HG03095 (cell line): ENCODE measurements at regions not wholly inside any gene's neighbourhood (a gene's known extent, or its start where the extent isn't known, plus 50 kb on each side); places are given as distances from the start of the nearest gene placed in this dataset.
"Not testable (repeated sequence)": the region's sequence is repeated elsewhere in the genome, so short reads cannot be mapped to it uniquely, and the experiment has no call there.

Source experiments
- ATAC-seq: cut with Tn5 transposase; IDR thresholded peaks from one replicate; pipeline ENCODE4 v1.9.1; 2021; ENCODE audit warnings: moderate library complexity; ENCODE audit not compliant: unreplicated experiment

DNA sequence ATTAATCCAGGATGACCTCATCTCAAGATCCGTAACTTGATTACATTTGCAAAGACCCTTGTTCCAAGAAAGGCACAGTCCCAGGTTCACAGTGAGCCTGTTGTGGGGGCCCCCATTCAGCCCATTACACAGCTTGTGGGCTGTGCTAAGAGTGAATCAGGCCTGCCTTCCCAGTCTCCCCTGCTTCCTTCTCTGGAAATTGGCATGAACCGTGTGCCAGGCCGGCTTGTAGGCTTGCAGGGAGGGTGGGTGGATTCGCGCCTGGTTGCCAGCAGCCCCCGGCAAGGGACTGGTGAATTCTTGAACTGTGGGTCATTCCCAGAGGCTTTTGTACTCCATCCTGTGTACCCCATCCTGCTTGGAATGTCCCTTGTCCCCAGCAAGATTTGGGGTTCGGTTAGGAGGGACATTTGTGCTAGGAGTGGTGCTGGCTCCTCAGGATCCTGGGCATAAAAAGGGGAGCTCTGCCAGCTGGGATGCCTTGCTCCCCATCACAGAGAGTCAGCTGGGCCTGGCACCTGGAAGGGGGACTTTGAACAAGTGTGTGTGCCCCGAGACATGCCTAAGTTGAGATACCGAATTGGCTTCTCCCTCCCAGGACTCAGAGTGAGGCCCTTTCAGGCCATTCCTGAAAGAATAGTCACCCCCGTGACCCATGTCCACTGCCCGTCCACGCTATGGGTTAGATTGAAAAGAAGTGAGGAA lies 818.2 kb downstream of the BRD1 start:
- no peak for ATAC-seq

DNA sequence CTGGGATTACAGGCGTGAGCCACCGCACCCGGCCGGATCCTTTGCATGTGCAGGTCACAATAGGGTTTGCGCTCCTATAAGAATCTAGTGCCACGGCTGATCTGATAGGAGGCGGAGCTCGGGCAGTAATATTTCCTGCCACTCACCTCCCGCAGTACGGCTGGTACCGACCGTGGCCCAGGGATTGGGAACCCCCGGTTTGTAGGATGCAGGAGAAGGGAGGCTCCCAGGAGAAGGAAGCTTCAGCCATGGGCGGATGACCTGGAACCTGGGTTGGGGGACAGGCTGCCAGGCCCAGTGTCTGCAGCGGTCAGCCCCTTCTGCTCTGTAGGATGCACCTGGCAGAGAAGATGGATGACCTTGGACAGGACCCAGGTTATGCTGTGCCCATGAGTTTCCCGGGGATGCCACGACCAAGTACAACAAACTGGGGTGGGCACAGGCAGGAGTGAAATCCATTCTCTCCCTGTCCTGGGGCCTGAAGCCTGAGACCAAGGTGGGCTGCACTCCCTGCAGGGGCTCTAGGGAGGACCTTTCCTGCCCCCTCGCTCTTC lies 818.9 kb downstream of the BRD1 start:
- ATAC-seq = no peak

DNA sequence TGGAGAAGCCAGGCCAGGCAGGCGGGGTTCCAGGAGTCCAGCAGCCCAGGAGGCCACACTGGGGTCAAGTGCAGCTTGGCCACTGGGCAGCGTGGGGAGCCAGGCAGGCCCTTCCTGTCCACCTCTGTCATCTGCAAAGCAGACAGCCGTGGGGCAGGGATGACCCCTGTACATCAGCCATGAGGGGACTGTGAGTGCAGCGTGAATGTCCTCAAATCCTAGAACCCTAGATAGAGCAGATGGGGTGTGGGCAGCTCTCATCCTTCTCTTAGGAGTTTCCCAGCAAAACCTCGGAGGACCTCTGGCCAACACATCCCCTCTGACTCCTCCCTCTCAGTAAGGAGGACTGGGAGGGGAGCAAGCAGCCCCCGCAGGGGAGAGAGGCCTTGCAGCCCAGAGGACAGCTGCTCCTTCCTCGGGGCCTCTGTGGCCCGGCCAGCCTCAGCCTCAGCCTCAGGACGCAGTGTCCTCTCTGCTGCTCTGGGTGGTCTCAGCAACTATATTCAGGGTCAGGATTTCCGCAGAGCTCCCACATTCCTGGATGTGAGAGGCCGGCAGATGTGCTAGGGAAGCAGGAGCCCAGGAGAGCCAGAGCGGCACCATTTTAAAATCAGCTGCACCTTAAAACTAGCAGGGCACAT lies 820.5 kb downstream of the BRD1 start:
- ATAC-seq = no peak

DNA sequence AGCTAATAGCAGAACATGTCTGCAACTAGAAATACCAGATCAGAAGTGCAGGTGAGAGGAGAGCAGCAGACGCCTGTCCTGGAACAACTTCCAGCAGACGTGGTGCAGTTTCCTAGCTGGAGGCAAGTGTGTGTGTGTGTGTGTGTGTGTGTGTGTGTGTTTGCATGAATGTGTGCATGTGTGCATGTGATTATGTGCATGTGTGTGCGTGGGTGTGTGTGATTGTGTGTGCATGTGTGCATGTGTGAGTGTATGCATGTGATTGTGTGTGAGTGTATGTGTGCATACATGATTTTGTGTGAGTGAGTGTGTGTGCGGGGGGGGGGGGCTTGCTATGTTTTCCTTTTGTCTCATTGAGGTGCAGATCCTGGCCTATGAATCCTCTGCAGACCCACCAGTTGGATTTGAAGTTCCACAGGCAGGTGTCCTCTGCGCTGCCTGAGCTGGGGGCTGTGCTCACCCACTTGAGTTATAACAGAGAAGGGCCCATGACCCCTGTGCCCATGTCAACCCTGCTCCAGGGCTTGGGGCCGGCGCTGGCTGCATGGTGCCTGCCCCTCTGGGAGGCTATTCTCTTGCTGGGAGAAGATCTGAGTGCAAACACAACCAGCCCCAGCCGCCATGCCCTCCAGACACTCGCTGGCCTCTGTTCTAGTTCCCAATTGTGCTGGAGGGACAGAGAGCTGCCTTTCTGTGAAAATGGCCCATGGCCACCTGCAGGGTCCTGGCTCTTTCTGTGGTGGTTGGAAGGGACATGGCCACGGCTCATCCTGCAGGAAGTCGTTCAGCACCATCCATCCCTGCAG lies 821.3 kb downstream of the BRD1 start:
- ATAC-seq = no peak

DNA sequence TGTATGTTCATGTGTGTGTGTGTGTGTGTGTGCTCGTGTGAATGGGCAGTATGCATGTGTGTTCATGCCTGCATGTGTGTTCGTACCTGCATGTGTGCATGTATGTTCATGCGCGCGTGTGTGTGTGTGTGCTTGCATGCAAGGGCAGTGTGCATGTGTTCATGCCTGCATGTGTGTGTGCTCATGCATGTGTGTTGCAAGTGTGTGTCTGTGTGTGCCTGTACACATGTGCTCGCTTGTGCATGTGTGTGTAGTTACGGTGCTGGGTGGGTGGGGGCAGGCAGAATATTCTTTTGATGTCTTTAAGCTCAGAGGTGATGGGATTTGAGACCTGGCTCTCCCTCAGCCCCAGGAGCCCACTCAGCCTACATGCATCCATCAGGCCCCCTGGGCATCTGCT lies 822.1 kb downstream of the BRD1 start:
- no peak for ATAC-seq

DNA sequence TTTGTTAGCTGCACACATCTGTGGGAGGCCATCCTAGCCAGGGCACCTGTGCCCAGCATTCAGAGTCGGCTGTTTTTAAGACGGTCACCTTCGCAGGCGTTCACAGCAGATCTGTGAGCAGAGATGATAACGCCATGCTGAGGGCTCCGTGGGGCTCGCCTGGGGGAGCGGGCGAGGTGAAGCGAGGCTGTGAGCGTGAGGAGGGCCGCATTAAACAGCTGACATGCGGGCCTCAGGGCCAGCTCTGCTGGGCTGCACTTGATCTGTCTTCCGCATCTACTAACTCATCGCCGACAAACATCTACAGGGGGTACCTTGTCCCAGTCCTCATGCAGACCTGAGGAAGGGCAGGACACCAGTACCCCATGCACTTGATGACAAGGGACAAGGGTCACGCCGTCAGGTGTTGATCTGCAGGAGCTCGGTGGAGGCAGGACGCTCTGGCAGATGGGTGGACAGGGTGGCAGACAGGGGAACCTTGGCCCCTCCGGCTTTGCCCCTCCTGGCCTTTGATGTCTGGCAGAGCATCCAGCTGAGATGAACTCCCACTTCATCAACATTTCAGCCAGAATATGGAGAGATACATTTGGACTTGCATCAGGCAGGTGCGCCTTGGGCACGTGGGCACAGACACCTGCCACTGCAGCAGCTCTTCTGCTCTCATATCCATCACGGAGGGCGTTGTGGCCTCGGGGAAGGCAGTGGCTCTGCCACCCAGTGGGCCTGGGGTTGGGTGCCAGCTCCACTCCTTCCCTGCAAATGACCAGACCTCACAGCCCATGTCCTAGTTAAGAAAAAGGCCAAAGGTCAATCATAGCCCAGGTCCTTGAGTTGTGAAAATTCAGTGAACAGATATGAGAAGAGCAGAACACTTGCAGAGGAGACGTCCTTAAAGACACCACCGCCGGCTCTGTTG lies 822.9 kb downstream of the BRD1 start:
- ATAC-seq = no peak

DNA sequence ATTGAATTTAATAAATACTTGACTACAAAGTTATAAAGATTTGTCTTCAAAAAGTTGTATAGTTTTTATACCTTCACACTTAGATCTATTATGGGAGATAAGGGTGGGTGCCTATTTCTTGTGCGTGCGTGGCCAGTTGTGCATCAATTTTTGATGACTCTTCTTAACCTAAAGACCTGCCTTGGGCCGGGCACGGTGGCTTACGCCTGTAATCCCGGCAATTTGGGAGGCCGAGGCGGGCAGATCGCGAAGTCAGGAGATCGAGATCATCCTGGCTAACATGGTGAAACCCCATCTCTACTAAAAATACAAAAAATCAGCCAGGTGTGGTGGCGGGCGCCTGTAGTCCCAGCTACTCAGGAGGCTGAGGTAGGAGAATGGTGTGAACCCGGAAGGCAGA lies 830.1 kb downstream of the BRD1 start:
- ATAC-seq = not testable (repeated sequence)

DNA sequence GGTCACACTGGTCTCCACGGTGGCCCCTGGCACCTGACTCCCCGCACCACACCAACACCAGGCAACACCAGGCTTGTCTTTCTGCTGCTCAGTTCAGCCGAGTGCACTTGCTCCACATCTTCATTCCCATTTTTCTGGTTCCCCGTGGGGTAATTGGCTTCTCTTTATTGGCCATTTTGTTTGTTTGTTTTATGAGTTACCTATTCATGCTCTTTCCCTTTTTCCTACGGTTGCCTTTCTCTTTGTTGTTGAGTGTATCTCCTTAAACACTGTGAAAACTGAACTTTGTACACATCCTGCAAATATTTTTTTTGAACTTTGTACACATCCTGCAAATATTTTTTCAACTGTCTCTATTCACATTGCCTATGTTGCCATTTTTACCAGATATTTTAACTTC lies 834.0 kb downstream of the BRD1 start:
- no peak for ATAC-seq

DNA sequence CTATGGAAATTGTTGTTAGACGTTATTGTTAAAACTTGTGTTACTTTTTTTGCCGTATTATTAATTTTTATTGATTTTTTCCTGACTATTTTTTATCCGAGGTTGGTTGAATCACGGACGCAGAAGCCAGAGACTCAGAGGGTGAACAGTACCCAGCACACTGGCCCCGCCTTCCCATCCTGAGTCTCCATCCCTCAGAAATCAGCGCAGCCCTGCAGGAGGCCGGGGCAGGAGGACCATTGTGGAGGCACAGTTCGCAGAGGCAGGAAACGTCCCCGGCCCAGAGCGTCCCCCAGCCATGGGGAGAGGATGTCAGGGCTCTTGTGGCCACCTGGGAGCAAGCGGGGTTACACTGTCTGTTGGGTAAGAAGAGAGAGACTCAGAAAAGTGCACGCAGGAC lies 843.0 kb downstream of the BRD1 start:
- no peak for ATAC-seq

DNA sequence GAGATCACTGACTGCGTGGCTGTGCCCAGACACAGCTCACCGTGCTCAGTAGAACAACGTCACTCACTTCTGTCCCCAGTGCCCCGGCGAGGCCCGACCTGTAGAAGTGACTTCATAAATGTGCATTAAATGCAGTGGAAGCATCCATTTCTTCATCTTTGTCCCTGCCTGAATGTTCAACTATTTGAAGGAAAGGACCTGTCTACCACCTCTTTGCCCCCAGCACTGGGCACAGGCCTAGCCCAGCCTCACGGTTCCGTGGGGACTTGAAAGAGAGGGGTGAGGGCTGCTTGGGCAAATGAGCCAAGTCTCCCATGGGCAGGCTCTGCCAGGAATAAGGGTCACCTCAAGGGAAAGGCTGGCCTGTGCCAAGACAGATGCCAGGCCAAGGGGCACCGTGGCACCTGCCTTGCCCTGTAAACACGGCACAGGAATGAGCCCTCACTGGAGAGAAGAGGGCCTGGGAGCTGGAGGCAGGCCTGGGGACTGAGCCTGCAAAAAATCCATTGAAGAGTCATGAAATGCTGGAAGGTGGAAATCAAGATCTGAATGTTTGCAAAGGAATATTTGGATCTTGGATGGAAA lies 845.3 kb downstream of the BRD1 start:
- no peak for ATAC-seq

DNA sequence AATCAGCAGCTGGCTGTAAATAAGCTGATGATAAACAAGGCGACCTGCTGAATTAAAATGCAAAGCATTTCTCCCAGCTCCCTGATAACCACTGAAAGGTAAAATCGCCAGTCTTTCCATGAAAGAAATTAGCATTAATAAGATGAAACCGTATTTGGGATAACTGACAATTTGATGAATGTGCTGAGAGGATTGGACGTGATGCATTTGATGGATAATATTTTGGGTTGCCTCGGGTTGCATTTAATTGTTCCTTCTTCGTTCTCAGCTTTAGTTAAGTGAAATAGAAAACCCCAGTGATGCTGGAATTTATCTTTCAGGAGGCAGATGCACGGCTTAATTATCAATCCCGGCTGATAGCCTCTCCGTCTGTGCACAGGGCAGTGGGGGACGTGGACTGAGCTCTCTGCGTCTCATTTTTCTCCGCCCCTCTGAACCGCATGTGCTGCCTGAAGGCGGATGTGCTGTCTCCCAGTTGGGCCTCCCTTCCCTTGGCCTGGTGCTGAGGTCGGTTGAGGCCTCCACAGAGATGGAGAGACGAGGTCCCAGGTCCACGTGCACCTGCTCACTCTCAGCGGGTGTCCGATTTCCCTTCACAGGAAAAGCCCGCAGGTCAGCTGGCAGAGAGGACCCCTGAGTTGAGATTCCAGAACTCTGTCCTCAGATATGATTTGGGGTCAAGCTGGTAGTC lies 846.2 kb downstream of the BRD1 start:
- no peak for ATAC-seq

DNA sequence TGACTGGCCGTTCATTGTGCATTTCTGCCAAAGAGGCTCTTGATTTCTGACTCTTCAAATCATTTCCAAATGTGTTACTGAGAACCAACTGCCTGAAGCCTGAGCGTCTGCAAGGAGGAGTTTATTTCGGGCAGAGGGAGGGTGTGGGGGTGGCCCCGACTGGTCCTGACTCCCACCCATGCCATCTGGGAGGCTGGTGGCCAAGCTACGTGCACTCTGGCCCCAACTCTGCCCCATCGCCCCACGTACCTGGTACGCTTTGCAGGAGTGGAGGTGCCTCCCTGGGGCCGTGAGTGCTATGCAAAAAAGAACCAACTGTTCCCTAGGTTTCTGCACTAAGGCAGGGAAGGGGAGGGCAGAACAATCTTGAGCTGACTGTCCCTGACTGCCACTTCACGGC lies 846.8 kb downstream of the BRD1 start:
- ATAC-seq = no peak

DNA sequence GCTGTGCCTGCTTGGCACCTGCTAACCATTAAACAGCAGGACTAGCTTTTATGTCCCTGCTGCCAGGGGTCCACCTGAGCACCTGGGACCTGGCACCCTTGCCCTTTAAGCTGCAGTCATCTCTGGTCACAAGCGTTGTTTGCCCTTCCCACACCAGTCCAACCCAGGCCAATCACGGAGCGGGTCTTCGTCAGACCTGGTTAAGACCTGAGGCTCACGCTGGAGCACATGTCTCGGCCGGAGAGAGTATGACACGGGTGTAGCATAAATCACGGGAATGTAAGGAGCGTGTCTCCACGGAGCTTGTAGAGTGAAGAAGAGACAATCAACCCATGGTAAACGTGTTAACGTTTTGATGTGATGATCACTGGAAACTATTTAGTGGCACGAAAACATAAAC lies 847.3 kb downstream of the BRD1 start:
- no peak for ATAC-seq

DNA sequence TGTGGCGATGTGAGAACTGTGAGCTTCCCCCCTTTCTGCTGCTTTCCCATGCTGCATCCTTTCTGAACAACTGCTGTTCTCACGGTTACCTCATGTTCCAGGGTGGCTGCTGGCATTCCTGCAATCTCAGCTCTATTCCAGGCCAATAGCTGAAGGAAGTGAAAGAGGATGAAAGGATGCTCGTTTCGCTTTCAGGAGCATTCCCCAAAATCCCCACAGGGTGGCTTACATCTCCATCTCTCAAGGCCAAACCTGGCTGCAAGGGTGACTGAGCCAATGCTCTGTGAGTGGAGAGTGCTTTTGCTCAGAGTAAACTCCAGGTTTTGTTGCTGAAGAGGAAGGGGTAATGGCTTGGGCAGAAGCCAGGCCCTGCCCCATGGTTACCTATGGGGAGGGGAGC lies 848.2 kb downstream of the BRD1 start:
- ATAC-seq = no peak

DNA sequence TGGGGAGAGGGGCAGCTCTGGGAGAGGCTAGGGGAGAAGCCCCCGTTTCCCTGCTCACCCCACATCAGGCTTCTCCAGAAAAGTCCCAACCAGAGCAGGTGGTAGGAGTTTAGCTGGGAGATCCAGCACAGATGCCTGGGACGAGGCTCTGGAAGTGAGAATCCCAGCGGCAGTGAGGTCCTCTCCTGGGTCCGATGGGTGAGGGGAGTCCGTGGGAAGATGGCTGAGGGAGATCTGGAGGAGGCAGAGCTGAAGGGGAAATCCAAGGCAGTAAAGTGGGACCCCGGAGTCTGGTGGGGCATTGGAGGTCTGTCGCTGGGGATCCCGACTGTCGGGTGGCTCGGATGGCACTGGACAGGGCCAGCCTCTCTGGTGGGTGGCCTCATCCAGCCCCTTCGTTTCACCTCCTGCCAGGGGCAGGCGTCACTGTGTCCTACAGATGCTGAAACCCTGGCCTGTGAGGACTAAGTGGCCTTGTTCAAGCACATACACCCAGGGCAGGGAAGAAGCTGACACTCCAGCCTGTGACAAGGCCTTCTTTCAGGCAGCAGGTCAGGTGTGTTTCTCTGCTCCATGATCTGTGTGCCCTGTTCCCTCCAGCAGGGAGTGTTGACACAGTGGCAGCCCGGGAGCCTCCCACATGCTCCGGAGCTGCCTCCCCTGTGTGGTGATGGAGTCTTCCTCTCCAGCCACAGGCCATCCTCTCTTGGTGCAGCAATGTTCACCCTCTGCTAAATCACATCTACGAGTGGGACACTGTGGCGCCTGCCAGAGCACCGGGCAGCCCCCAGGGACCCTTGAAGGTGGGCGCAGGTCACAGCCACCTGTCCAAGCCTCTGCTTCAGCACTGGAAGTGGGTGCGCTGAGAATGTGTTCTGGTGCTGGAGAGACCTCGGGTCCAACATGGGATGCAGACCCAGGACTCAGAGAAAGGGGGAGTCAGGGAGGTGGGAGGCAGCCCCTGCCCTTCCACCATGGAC lies 850.8 kb downstream of the BRD1 start:
- no peak for ATAC-seq

DNA sequence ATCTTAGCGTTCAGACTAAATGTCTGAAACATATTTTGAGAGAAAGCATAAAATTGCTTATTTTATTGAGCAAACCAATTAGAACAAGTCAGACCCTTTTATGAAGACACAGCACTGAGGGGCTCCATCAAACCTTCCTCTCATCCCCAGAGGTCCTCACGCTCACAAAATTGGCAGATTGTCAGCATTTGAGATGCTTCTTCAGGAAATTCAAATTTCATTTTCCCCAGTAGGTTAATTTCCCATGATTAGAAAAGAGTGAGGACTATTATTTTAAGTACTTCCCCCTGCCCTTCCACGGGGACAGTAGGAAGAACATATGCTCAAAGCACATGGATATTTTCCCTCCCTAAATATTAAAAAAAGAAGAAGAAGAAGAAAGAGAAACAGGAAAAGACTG lies 851.8 kb downstream of the BRD1 start:
- ATAC-seq = no peak

DNA sequence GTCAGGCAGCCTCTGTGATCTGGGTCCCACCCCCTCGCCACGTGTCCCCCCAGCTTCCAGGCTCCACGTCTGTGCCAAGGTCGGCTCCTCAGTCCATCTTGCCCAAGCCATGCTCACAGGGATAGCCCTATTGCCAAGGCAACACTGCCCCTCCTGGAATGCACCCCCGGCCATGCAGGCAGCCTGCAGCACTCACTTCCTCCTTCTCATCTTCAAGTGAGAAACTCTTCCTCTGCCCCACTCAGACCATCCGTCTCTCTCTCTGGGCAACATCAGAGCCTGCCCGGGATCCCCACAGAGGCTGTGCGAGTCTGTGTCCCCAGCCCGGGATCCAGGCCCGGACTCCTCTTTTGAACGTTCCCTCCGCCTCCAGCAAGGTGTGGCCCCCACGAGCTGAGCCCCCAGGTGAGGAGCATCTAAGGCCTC lies 852.3 kb downstream of the BRD1 start:
- no peak for ATAC-seq

DNA sequence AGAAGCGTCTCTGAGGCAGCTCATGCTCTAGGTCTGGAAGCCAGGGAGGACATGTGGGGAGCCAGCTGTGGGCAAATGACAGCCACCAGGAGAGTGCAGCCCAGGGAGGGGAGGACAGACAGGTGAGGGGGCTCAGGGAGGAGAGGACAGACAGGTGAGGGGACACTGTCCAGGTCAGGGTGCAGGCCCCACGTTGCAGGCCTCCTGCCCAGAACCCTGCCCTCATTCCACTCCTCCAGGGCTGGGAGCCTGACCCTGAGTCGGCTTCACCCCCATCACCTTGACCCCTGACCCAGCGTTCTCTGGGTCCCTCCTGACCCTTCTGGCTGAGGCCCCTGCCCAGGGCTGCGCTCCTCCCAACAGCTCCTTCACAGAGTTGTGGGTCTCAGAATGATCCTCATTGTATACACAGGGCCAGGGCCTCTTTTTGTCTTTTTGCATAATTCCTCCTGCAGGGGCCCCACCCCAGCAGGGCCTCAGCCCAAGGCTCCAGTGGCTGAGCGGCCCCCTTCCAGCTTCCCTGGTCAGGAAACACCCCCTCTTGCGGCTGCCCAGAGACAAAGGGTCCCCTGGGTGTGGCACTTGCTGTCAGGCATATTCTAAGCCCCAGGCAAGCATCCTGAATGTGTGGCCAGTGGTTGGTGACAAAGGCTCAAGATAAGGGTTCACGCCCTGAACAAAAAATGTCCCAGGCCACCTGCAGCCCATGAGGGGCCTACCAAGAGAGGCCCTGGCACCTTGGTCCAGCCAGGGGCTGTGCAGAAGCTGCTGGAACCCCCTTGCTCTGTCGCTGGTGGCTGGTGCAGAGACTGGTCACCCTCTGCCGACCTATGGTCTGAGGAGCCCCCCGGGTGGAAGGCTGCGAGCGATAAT lies 853.0 kb downstream of the BRD1 start:
- no peak for ATAC-seq
